GM23248 (cell line): ENCODE measurements at regions not wholly inside any gene's neighbourhood (a gene's known extent, or its start where the extent isn't known, plus 50 kb on each side); places are given as distances from the start of the nearest gene placed in this dataset.

Experiments
- DNase-seq: peaks from one replicate; pipeline ENCODE4 v3.0.0-alpha.2; 2015
- H2AFZ ChIP-seq: fragments of 200-600 bp; sonication (generic); 2 replicates; pipeline ENCODE4 v1.6.1; 2016; ENCODE audit warnings: antibody characterized with exemption
- H3F3A ChIP-seq: fragments of 200-600 bp; sonication (generic); 2 replicates; pipeline ENCODE4 v1.6.1; 2016; ENCODE audit warnings: mild to moderate bottlenecking, antibody characterized with exemption, mixed run types; ENCODE audit not compliant: insufficient read depth
- H3K27ac ChIP-seq: fragments of 200-600 bp; sonication (generic); 2 replicates; pipeline ENCODE4 v1.5.1; 2016; ENCODE audit warnings: mild to moderate bottlenecking
- H3K27me3 ChIP-seq: fragments of 200-600 bp; sonication (generic); replicated peaks from 2 replicates; pipeline ENCODE4 v1.6.1; 2016; ENCODE audit warnings: mild to moderate bottlenecking; ENCODE audit not compliant: insufficient read depth
- H3K36me3 ChIP-seq: fragments of 200-600 bp; sonication (generic); 2 replicates; pipeline ENCODE4 v1.6.1; 2016; ENCODE audit warnings: low read depth, mild to moderate bottlenecking
- H3K4me1 ChIP-seq: fragments of 200-600 bp; sonication (generic); 2 replicates; pipeline ENCODE4 v1.6.1; 2016; ENCODE audit warnings: mild to moderate bottlenecking; ENCODE audit not compliant: insufficient read depth
- H3K4me2 ChIP-seq: fragments of 200-600 bp; sonication (generic); one replicate; pipeline ENCODE4 v1.6.1; 2016; ENCODE audit warnings: mild to moderate bottlenecking; ENCODE audit not compliant: unreplicated experiment
- H3K4me3 ChIP-seq: fragments of 200-600 bp; sonication (generic); 2 replicates; pipeline ENCODE4 v1.5.1; 2016; ENCODE audit warnings: mild to moderate bottlenecking
- H3K79me2 ChIP-seq: fragments of 200-600 bp; sonication (generic); 2 replicates; pipeline ENCODE4 v1.6.1; 2016; ENCODE audit warnings: mild to moderate bottlenecking; ENCODE audit not compliant: insufficient read depth
- H3K9ac ChIP-seq: fragments of 200-600 bp; sonication (generic); 2 replicates; pipeline ENCODE4 v1.6.1; 2016; ENCODE audit warnings: mild to moderate bottlenecking
- H3K9me2 ChIP-seq: fragments of 200-600 bp; sonication (generic); 2 replicates; pipeline ENCODE4 v1.6.1; 2016; ENCODE audit warnings: mixed run types, mild to moderate bottlenecking, moderate library complexity; ENCODE audit not compliant: insufficient read depth
- H3K9me3 ChIP-seq: fragments of 200-600 bp; sonication (generic); one replicate; pipeline ENCODE4 v1.6.1; 2017; ENCODE audit warnings: low read depth
- H4K20me1 ChIP-seq: fragments of 200-600 bp; sonication (generic); 2 replicates; pipeline ENCODE4 v1.6.0; 2016; ENCODE audit not compliant: insufficient read depth
- EZH2 ChIP-seq: fragments of 200-600 bp; sonication (generic); IDR thresholded peaks from 2 replicates; pipeline ENCODE4 v1.6.1; 2018; ENCODE audit warnings: antibody characterized with exemption, mild to moderate bottlenecking; ENCODE audit not compliant: insufficient read depth, poor library complexity, severe bottlenecking
- EZH2phosphoT487 ChIP-seq: fragments of 200-600 bp; sonication (generic); IDR thresholded peaks from 2 replicates; pipeline ENCODE4 v1.6.1; 2018; ENCODE audit warnings: antibody characterized with exemption, moderate library complexity, mild to moderate bottlenecking, low read depth; ENCODE audit not compliant: insufficient read depth
- WGBS, 2 experiments: methylation state at CpG; one replicate each; pipeline ENCODE4 v1.1.6; 2015 to 2017; ENCODE audit warnings: low lambda C conversion rate in 2 of 2, low coverage in 1 of 2; ENCODE audit errors: missing lambda C conversion rate in 2 of 2; 5-methylcytosine and 5-hydroxymethylcytosine counted together
- in situ Hi-C: fragments of 300-500 bp; cut with MboI; formaldehyde crosslinking; loops from 2 replicates; pipeline ENCODE4 v1.15.0; 2020

DNA sequence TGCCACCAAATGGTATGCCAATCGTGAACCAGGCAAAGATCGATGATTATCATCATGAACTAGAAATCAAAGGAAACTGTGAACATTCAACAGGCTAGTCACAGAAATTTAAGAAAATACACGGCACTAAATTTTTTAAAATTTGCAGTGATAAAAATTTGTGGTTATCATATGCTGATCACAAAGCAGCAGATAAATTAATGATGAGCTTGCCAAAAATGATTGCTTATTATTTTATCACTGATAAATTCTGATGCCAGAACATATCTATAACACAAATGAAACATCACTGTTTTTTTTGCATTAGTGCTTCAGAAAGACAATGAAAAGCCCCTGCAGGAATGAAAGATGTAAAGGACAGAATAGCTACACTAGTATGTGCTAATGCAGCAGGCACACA, 1413.2 kb upstream of the MAP3K7 start:
- H2AFZ ChIP-seq: no peak overlapping the region
- H3K36me3 ChIP-seq: no peaks in the 10 kb centered on the region
- no peaks in the 10 kb centered on the region for H3K9me2 ChIP-seq
- DNase-seq: no peak
- in situ Hi-C loops: no loop called here
- H3K9me3 ChIP-seq: no peaks in the 10 kb centered on the region
- H3K4me1 ChIP-seq: no peaks in the 10 kb centered on the region
- TF ChIP-seq EZH2 (no peak), EZH2phosphoT487 (no peak)
- WGBS, 2 experiments: 33 to 36% methylated on average over 3 of the region's 3 CpGs
- H3K4me3 ChIP-seq: no peak overlapping the region
- H3K27me3 ChIP-seq: no peaks in the 10 kb centered on the region
- H3F3A ChIP-seq: no peaks in the 10 kb centered on the region
- no peak overlapping the region for H3K9ac ChIP-seq
- no peaks in the 10 kb centered on the region for H4K20me1 ChIP-seq
- no peaks in the 10 kb centered on the region for H3K79me2 ChIP-seq
- H3K4me2 ChIP-seq: no peak overlapping the region
- no peak overlapping the region for H3K27ac ChIP-seq

- in situ Hi-C loops: no loop called here
- Histone ChIP-seq H3F3A (no peaks in the 10 kb centered on the region), H3K79me2 (no peaks in the 10 kb centered on the region), H3K9me2 (no peaks in the 10 kb centered on the region), H4K20me1 (no peaks in the 10 kb centered on the region; the same call in 1 of the 2 replicates), H3K36me3 (no peaks in the 10 kb centered on the region), H3K4me2 (no peak overlapping the region), H3K27me3 (no peaks in the 10 kb centered on the region), H3K4me3 (no peak overlapping the region), H3K27ac (no peak overlapping the region), H3K9ac (no peak overlapping the region), H3K9me3 (no peaks in the 10 kb centered on the region), H2AFZ (no peak overlapping the region), H3K4me1 (no peaks in the 10 kb centered on the region)
- no peak for DNase-seq
- TF ChIP-seq EZH2: no peak
- no peak for TF ChIP-seq EZH2phosphoT487
- WGBS, 2 experiments: 19 to 39% methylated on average over 1 of the region's 1 CpG
Measured at GRCh38 chr6:91994787-91995186, 1407.9 kb upstream of the MAP3K7 start.

- Histone ChIP-seq H3K9ac (no peak overlapping the region), H3F3A (no peaks in the 10 kb centered on the region), H3K79me2 (no peaks in the 10 kb centered on the region), H3K27ac (no peak overlapping the region), H2AFZ (no peak overlapping the region), H4K20me1 (no peaks in the 10 kb centered on the region), H3K4me3 (no peak overlapping the region), H3K9me3 (peaks cover 3% of the 10 kb centered on the region), H3K36me3 (no peaks in the 10 kb centered on the region), H3K9me2 (no peaks in the 10 kb centered on the region), H3K4me1 (no peaks in the 10 kb centered on the region), H3K4me2 (no peak overlapping the region), H3K27me3 (no peaks in the 10 kb centered on the region)
- in situ Hi-C loops: no loop called here
- no peak for DNase-seq
- TF ChIP-seq EZH2phosphoT487 (no peak), EZH2 (no peak)
Measured at GRCh38 chr6:91982559-91982958, 1395.7 kb upstream of the MAP3K7 start.

GRCh38 chr6:91976797-91977196, 1389.9 kb upstream of the MAP3K7 start:
- H3K9me2 ChIP-seq: no peaks in the 10 kb centered on the region
- H3K27me3 ChIP-seq: no peaks in the 10 kb centered on the region
- no peaks in the 10 kb centered on the region for H3K36me3 ChIP-seq
- in situ Hi-C loops: no loop called here
- no peak for TF ChIP-seq EZH2phosphoT487
- TF ChIP-seq EZH2: no peak
- 55 to 67% methylated on average over 1 of the region's 1 CpG for WGBS, 2 experiments
- no peak overlapping the region for H3K27ac ChIP-seq
- H3K79me2 ChIP-seq: no peaks in the 10 kb centered on the region
- H2AFZ ChIP-seq: no peak overlapping the region
- H3K4me1 ChIP-seq: no peaks in the 10 kb centered on the region
- no peaks in the 10 kb centered on the region for H3F3A ChIP-seq
- H3K9me3 ChIP-seq: no peaks in the 10 kb centered on the region
- H3K4me2 ChIP-seq: no peak overlapping the region
- no peak overlapping the region for H3K9ac ChIP-seq
- H4K20me1 ChIP-seq: no peaks in the 10 kb centered on the region
- no peak for DNase-seq
- H3K4me3 ChIP-seq: no peak overlapping the region

DNA sequence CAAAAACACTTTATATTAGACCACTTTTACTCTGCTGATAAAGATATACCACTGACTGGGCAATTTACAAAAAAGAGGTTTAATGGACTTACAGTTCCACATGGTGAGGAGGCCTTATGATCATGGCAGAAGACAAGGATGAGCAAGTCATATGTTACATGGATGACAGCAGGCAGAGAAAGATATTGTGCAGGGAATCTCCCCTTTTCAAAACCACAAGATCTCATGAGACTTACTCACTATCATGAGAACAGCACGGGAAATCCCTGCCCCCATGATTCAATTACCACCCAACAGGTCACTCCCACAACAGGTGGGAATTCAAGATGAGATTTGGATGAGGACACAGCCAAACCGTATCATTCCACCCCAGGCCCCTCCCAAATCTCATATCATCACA, 1383.8 kb upstream of the MAP3K7 start:
- H3K79me2 ChIP-seq: no peaks in the 10 kb centered on the region
- H3K9me3 ChIP-seq: no peaks in the 10 kb centered on the region
- DNase-seq: no peak
- H3K9ac ChIP-seq: no peak overlapping the region
- no peaks in the 10 kb centered on the region for H3F3A ChIP-seq
- no peaks in the 10 kb centered on the region for H3K9me2 ChIP-seq
- in situ Hi-C loops: no loop called here
- no peaks in the 10 kb centered on the region for H3K4me1 ChIP-seq
- no peak overlapping the region for H3K4me3 ChIP-seq
- H3K27me3 ChIP-seq: no peaks in the 10 kb centered on the region
- WGBS, 2 experiments: 4 to 5% methylated on average over 2 of the region's 2 CpGs
- H4K20me1 ChIP-seq: no peaks in the 10 kb centered on the region
- no peak overlapping the region for H3K4me2 ChIP-seq
- no peak overlapping the region for H3K27ac ChIP-seq
- TF ChIP-seq EZH2phosphoT487 (no peak), EZH2 (no peak)
- H2AFZ ChIP-seq: no peak overlapping the region
- H3K36me3 ChIP-seq: no peaks in the 10 kb centered on the region
